ENCODE measurements at regions not wholly inside any gene's neighbourhood (a gene's known extent, or its start where the extent isn't known, plus 50 kb on each side); places are given as distances from the start of the nearest gene placed in this dataset.
"Not testable (repeated sequence)": the region's sequence is repeated elsewhere in the genome, so short reads cannot be mapped to it uniquely, and the experiment has no call there.

DNA sequence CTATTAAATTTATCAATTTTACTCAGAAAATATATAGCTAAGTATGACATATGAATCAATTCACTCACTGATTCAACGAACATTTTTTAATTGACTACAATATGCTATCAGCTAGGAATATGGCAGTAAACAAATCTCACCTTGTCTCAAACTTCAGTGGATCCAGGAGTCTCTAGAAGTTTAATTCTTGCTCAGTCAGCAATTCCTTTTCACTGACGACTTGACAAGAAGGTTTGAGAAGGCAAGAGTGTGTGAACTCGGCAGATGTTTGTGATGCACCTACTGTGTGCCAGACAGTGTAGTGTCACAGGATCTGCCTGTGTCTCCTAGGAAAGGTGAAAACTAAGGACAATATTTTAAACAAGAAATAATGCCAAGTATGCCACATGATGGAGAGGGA is 4175.7 kb upstream of the OR11H1 start:
- DNase-seq (ENCODE audit: low spot score): not testable (repeated sequence)

DNA sequence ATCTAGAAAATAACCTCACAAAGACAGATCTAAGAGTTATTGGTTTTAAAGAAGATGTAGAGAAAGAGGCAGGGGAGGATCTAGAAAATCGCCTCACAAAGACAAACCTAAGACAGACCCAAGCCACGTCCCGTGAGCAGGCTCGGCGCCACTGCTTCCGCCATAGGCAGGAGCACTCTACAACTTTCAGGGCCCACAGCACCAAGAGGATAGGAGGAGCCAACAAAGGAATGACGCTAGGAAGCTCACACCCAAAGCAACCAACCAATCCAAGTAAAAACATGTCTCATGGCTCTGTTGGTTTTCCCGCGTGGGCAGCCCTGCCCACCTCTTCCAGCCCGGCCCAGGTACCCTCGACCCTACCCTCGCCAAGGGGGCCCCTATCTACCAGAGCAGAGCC is 4167.4 kb upstream of the OR11H1 start:
- no peak for DNase-seq (ENCODE audit: low spot score)

DNA sequence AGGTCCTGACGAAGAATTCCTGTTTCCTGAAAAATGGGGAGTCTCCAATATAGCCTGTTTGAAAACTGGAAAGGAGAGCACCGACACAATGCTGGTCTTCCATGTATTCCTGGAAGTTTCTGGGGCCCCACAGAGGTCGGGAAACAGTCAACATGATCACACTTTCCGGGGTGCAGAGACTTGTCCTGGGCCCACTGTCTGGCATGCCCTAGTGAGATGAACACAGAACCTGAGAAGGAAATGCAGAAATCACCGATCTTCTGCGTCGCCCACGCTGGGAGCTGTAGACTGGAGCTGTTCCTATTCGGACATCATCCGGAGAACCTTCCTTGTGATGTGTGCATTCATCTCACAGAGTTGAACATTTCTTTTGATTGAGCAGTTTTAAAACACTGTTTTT is 4166.5 kb upstream of the OR11H1 start:
- not testable (repeated sequence) for DNase-seq (ENCODE audit: low spot score)

DNA sequence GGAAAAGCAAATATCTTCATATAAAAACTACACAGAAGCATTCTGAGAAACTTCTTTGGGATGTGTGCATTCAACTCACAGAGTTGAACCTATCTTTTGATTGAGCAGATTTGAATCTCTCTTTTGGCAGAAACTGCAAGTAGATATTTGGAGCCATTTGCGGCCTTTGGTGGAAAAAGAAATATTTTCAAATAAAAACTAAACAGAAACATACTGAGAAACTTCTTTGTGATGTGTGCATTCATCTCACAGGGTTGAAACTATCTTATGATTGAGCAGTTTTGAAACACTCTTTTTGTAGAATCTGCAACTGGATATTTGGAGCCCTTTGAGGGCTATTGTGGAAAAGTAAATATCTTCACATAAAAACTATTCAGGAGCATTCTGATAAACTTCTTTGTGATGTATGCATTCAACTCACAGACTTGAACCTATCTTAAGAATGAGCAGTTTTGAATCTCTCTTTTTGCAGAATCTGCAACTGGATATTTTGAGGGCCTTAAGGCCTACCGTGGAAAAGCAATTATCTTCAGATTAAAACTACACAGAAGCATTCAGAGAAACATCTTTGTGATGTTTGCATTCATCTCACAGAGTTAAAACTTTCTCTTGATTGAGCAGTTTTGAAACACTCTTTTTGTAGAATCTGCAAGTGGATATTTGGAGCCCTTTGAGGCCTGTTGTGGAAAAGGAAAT is 4158.2 kb upstream of the OR11H1 start:
- DNase-seq (ENCODE audit: low spot score): not testable (repeated sequence)

DNA sequence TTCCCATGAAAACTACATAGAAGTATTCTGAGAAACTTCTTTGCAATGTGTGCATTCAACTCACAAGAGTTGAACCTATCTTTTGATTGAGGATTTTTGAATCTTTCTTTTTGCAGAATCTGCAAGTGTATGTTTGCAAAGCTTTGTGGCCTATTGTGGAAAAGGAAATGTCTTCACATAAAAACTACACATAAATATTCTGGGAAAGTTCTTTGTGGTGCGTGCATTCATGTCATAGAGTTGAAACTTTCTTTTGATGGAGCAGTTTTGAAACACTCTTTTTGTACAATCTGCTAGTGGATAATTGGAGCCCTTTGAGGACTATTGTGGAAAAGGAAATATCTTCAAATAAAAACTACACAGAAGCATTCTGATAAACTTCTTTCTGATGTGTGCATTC is 4157.7 kb upstream of the OR11H1 start:
- not testable (repeated sequence) for DNase-seq (ENCODE audit: low spot score)

Measured in NAMALWA (cell line).